ENCODE measurements at regions not wholly inside any gene's neighbourhood (a gene's known extent, or its start where the extent isn't known, plus 50 kb on each side); places are given as distances from the start of the nearest gene placed in this dataset.

DNA sequence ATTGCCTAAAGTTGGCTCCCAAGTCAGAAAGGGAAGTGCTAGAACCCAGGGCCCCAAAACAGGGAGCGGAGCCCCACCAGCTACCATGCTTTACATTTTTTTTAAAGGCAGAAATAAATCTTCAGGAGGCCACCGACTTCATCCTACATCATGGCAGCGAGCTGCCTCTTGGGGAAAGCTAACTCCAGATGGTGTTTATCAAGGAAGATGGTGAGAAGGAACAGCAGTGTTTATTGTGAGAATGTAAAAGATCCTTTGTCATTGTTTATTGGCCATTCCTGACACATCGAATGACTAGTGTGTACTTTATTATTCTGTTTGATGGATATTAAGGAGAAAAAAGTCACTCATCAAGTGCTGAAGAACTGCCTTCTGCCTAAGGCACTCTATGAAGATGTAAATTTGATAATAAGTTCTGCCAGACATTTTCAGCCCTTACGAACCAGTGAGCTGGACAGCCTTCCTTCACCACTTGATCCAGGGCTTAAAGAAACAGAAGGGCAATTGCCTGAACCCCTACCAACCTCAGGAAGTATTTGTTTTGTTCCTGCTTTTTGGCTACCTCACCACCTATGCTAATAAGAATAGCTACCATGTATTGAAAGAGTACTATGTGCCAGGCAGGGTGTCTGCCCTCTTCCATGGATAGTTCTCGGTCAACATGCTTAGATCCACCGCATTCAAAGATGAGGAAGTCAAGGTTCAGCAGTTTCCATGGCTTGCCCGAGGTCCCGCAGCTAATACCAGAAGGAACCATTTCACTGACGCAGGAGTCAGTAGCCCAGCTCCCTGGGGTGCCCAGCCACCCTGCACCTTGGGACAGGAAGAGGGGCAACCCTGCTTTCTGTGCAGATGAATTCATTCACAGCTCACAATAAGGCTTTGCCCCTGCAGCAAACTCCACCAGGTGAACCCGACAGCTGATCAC is 194.7 kb upstream of the RREB1 start:
- DNase-seq (ENCODE audit: low read depth in 1 of 2, low spot score in 1 of 2): no peak

DNA sequence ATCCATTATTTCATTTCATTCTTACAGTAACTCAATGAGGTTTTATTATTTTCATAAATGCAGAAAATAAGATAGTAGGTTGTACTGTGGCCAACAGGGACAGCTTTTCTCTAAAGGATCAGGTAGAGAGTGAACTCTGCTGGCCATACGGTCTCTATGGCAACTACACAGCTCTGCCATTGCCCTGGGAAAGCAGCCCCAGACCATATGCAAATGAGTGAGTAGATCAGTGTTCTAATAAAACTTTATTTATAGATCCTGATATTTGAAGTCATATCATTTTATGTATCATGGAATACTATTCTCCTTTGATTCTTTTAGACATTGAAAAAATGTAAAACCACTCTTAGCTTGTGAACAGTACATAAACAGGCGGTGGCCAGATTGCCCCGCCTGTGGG is 192.5 kb upstream of the RREB1 start:
- DNase-seq (ENCODE audit: low read depth in 1 of 2, low spot score in 1 of 2): no peak

DNA sequence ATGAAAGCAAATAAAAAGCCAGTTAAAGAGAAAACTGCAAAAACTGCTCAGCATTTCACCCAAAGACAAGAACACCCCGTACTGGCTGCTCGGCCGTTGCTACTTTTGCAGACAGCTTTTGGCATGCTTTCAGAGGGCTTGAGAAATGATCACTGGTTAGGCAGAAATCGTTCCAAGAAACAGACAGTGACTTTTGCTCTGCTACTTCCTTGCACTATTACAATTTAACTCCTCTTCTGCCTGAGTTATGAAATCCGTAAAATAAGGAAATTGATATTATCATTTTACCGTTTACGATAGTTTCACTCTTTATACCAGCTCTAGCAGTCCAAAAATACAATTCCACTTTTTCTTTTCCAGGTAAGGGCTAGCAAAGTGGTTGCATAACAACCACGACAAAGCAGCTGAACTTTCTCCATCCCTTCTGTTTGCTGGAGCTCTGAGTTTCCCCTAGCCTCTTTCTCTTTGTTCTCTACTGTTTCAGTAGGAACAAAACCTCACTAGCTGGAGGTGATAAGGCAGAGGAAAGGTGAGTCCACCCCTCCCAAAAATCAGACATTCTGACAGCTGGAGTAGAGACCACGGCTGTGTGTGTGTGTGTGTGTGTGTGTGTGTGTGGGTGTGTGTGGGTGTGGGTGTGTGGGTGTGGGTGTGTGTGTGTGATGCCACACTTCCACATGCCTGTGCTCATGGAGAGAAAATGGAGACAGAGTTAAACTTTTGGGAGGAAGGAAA is 191.8 kb upstream of the RREB1 start:
- DNase-seq (ENCODE audit: low read depth in 1 of 2, low spot score in 1 of 2): no peak

DNA sequence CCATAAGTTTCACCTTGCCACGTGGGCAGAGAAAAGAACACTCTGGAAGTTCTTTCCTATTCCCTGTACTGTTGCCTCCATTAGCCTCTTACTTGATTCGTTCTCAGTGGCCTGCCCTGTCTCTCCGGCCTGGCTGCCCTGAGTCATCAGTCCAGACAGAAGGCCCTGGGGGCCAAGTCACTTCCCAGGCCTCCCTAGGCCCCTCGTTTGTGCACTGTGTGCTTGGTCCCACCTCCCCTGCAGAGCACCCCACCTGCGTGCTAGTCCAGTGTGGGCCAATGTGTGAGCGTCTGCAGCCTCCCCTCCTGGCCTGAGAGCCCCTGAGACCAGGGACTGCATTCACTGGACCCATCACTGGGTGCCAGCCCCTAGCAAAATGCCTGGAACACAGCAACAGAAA is 191.2 kb upstream of the RREB1 start:
- no peak for DNase-seq (ENCODE audit: low read depth in 1 of 2, low spot score in 1 of 2)

DNA sequence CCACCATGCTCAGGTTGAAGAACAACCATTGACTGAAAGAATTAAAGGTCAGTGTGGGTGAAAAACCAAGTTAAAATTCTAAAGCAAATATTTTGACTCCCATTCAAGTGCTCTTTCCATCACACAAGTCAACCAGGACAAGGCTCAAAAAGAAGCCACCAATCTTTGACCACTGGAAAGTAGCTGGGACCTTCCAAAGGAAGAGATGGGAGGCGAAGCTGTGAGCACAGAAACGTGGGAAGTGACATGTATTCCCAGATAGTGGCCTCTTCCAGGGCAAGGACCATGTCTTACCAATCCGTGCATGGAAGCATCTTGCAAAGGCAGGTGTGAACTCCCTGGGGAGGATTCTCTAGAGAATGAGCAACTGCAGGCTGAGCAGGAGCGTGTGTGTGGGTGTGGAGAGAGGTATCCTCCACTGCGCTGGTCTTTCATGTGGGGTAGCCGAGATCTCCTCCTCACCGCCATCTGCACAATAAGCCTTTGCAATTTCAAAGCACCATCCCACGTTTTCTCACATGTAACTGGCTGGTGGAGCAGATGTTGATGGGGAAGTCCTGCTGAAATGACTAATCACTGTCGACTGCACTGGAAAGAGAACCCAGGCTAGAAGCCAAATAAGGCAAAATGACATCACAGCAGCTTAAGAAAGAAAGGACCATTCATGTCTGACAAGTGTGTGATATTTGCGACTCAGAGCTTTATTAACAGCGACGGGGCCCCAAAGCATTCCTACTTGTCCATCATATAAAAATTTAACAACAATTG is 189.4 kb upstream of the RREB1 start:
- DNase-seq (ENCODE audit: low read depth in 1 of 2, low spot score in 1 of 2): peak; percentile 46 to 83

DNA sequence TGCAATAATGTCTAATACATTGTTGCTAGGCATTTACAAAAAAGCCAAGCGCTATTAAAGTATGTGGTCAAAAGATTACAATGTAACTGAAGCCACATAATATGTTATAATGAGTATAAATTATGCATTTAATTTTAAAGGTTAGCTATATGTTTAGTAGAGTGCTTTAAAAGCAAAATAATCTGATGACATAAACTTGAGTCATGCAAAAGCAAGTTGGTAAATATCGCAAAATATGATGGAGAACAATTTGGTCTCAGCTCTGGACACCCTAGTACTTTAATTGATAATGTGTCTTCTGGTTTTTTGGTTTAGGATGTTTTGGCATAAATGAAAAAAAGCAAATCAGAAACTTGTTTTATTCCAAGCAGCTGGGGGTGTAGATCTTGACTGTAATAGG is 188.6 kb upstream of the RREB1 start:
- no peak for DNase-seq (ENCODE audit: low read depth in 1 of 2, low spot score in 1 of 2)

DNA sequence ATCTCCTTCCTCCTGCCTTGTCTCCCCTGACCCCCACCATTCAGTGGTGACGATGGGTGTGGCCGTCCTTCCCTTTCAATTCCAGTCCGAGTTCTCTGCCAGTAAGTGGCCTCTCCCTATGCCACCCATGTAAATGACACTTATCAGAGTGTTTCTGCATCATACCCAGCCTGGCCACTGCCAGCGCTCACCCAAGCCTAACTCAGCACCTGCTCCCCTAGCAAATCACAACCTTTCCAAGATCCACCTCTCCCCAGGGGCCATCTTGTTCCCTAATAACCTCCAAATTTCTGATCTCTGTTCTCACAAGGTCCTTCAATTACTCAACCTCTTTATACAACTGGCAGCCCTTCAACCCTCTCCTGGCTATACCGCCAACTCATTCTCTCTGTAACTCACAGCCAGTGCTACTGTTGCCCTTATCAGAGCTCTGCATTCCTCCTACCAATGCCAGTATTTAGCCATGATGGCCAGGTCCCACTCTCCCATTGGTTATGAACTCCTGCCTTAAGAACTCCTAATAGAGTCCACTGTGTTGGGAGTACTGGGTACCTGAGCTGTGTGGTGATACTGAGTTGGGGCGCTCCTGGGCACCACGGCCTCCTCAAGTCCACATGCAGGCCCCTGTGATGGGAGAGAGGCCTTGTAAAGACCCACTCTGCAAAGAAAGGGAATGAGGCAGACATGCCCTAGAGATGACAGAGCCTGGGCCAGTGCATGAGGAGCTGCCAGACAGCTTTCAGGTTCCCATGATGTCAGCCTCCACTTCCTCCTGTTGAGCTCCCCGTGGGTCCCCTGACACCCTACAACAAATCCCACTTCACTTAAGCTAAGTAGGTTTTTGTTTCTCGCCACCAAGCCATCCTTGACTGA is 187.4 kb upstream of the RREB1 start:
- DNase-seq (ENCODE audit: low read depth in 1 of 2, low spot score in 1 of 2): no peak

DNA sequence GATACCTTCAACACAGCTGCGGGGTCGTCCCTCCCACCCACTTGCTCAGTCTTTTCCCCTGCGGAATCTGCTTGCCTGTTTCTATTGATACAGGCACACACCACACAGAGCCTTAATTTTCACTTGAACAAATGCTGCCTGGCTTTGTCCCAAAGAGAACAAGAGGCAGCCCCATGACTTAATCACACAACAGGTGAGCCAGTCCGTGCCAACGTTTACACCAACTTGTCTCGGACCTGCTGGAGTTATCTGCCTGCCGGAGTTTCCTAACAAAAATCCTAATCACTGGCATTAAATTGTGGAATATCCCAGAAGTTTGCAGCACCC is 186.8 kb upstream of the RREB1 start:
- no peak for DNase-seq (ENCODE audit: low read depth in 1 of 2, low spot score in 1 of 2)

DNA sequence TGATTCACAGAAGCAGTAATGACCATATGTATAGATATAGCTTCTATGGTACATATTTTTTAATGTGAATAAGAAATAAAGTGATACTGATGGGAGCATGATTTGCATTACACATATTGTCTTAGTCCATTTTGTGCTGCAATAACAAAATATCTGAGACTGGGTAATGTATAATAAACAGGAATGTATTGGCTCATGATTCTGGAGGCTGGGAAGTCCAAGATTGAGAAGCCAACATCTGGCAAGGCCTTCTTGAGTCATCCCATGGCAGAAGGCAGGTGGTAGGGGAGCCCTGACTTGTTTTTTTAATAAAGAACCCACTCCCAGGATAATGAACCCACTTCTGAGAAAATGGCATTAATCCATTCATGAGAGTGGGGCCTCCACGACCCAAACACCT is 185.6 kb upstream of the RREB1 start:
- no peak for DNase-seq (ENCODE audit: low read depth in 1 of 2, low spot score in 1 of 2)

DNA sequence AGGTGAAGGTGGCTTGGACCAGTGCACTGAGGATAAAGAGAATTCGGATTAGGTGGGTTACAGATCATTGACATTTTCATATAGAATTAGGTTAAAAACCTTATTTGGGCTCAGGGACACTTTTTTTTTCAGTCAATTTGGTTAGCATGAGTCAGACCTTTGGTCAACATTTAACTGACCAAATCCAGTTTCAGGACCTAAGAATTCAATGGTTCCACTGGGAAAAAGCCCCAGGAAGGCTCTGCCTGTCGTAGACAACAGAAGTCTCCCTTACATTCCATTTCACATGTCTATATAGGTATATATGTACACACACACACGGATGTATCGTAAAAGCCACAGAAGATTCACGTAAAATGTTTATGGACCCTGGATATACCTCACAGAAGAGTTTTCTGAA is 184.2 kb upstream of the RREB1 start:
- DNase-seq (ENCODE audit: low read depth in 1 of 2, low spot score in 1 of 2): no peak

DNA sequence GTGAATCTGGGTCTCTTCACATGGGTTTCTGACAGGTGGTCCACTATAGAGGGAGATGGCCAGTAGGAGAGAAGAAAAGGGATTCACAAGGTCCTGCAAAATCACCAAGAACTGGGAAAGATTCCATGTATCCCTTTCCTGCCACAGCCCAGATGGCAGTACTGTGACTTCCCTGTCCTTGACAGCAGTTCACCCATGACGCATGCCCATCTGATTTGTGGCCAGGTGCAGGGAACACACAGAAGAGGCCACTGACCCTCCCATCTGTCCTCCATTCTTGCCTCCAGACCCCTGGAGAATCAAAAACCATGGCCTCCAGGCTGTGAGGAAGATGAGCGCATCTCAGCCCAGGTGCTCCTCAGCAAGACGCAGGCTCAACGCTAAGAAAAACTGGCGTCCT is 183.1 kb upstream of the RREB1 start:
- DNase-seq (ENCODE audit: low read depth in 1 of 2, low spot score in 1 of 2): no peak

DNA sequence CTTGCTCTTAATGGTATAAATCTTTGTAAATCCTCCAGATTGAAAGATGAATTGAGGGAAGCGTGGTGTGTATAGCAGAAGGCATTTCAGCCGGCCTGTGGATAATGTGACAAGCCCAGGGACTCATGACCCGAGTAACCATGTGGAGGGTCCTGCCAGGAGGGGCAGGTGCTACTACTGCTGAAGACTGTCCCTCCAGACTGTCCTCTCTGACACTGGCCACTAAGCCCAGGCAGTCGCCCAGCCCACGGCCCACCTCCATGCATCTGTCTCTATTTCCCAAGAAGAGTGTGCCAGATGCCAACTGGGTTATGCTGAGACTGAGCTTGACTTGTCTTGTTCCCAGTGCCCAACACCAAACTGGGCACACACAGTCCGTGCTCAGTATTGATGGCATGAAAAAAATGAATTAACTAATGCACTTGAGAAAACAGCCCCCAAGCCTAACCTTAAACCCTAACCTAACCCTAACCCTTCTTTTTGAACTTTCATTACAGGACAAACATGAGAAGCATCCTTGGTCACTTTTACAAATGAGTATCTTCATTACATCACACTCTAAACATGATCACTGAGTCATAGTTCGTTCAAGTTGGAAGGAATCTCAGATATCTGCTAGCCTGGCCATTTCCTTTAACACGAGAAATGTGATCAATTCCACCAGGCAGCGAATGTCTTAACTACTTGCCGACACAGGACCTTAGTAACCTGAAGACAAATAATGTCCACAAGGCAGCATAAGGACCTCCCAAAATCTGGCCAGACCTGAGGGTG is 182.2 kb upstream of the RREB1 start:
- no peak for DNase-seq (ENCODE audit: low read depth in 1 of 2, low spot score in 1 of 2)

DNA sequence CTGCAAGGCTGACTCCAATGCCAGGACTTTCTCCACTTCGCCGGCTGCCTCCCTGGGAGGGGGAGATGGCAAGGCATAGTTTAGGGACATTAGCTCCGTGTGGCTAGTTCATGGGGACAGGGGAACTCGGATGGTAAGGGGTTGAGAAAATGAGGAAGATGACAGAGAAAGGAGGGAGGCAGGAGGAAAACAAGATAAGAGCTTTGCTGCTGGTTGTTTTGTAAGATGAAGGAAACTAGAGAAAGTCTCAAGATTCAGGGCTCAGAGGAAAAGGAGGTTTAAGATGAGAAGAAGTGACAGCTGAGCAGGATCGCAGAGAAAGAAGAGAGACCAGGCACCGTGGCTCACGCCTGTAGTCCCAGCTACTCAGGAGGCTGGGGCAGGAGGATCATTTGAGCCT is 180.9 kb upstream of the RREB1 start:
- DNase-seq (ENCODE audit: low read depth in 1 of 2, low spot score in 1 of 2): no peak

DNA sequence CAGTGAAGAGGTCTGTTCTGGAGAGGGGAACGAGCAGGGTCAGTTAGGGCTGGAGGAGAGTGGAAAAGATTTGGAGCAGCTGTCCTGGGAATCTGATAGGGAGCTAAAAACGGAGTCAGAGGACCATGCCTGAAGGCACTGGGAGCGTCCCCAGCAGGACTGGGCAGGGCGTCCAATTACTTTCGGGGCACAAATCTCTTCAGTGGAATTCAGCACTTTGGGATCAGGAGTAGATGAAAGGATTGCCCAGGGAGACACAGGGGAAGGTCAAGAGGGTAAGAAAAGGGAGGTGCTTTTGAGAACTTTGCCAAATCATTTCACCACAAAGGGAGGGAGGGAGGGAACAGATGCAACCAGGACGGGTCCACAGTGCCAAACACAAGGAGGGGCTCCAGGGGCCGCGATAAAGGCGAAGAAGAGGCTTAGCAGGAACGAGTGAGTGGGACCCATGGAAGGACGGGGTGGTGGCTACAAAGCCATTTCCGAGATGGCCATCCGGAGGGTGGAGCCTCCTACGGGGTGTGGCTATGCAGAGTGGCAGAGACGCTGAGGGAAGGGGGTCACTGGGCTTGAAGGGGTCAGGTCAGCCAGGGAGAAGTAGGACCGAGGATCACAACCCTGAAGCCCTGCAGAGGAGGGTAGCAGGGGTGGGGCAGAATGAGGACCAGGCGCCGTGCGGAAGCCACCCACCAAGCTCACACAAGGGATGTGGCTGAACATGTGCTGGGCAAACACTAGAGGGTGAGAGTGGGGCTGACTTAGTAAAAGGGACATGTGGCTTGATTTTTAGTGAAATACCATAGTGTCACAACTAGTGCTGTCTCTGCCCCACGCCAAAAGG is 180.0 kb upstream of the RREB1 start:
- DNase-seq (ENCODE audit: low read depth in 1 of 2, low spot score in 1 of 2): no peak

DNA sequence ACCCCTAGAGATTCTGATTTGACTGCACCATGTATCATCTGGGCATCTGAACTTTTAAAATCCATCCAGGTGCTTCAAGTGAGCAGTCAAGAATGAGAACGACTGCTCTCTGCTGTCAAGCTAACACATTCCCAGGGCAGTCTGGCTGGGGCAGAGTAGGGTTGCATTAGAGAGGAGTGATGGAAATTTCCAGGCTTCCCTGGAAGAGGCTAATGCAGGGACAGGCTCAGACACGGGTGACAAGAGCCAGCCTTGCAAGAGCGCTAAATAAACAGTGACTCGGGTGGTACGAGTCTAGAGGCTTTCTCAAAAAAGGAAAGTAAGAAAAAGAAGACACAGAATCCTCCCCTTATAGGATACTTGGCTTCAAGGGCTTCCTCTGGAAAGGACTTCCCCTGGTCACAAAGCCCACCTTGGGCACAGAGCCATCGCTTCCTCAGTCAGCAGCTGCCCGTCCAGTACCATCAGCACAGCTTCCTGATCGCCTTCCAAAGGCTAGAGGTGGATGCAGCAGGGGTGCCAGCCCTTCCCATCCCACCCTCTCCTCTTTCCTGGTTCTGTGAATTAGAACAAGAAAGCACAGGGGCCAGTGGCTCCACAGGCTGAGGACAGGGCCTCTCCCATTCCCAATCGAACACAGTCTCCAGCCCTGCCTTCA is 177.4 kb upstream of the RREB1 start:
- no peak for DNase-seq (ENCODE audit: low read depth in 1 of 2, low spot score in 1 of 2)

DNA sequence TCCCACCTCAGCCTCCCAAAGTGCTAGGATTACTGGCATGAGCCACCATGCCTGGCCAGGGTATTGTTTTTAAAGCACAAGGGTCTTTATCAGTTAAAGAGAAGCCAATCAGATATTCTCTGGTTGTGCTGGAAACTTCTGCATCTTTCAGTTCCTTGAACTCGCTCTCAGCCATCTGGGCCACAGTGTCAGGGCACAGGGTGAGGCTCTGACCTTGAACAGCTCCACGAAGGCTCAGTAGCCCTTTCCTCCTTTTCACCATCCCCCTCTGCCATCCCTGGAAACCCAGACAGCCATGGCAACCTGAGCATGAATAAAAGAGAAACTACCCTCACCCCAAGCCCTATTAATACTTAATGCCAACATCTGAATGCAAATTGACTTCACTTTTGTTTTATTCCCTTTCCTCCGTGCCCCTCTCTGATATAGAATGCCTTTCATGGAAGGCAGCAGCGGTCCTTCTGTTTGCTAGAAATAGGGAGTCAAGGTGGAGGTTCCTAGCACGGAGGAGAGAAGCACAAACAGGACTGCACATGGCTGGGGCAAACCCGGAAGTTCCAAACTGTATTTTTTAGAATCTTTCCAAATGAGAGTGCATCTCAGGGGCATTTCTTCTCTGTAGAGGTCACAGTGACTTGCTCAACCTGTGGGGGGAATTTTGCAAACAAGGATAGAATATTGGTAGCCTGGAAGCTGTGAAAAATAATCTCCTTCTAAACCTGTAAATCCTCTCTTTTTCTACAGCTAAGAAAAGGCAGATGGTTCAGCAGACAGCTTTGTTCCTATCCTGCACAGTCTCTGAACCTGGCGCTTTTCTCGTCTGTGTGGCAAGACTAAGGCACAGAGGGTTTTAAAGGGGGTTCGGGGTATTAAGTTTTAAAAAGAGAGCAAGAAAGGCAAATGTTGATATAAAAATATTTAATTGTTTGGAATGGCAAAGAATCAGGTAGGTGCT is 176.4 kb upstream of the RREB1 start:
- no peak for DNase-seq (ENCODE audit: low read depth in 1 of 2, low spot score in 1 of 2)

DNA sequence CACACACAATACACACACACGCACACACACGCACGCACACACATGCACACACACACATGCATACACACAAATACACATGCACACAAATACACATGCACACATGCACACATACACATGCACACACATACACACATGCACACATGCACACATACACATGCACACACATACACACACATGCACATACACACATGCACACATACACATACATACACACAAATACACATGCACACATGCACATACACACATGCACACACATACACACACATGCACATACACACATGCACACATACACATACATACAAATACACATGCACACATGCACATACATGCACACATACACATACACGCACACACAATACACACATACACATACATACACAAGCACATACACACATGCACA is 175.4 kb upstream of the RREB1 start:
- DNase-seq (ENCODE audit: low read depth in 1 of 2, low spot score in 1 of 2): no peak

DNA sequence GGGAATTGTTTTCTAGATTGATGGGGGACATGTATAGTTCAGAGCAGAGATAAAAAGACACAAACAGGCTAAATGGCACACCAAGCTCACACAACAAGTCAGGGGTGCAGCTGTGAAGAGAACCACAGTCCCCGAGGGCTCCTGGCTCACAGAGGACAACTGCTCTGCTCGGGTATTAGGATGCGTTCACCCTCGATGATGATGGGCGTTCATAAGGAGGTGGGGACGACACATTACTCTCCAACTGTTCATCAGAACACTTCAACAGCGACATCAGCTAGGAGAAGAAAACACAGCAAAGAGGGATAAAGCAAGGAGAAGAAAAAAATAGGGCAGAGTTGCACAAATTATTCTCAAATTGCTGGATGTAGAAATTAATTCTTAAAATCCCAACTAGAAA is 174.8 kb upstream of the RREB1 start:
- DNase-seq (ENCODE audit: low read depth in 1 of 2, low spot score in 1 of 2): no peak
